ENCODE measurements at regions not wholly inside any gene's neighbourhood (a gene's known extent, or its start where the extent isn't known, plus 50 kb on each side); places are given as distances from the start of the nearest gene placed in this dataset.
A peak's percentile ranks its signal among the peaks of the same experiment; 100 is the strongest.

- DNase-seq (ENCODE audit: low read depth in 2 of 2) = no peak
Measured at GRCh38 chr2:234275515-234275914, 221.4 kb downstream of the ARL4C start.

GRCh38 chr2:234273887-234274584 lies 222.8 kb downstream of the ARL4C start:
- no peak for DNase-seq (ENCODE audit: low read depth in 2 of 2)

GRCh38 chr2:234272069-234272850 lies 221.8 kb downstream of the SPP2 start:
- no peak for DNase-seq (ENCODE audit: low read depth in 2 of 2)

GRCh38 chr2:234271338-234271737 lies 220.8 kb downstream of the SPP2 start:
- DNase-seq (ENCODE audit: low read depth in 2 of 2) = no peak

- no peak for DNase-seq (ENCODE audit: low read depth in 2 of 2)
Measured at GRCh38 chr2:234269769-234270204, 219.3 kb downstream of the SPP2 start.

GRCh38 chr2:234267534-234267933 lies 217.0 kb downstream of the SPP2 start:
- no peak for DNase-seq (ENCODE audit: low read depth in 2 of 2)

- DNase-seq (ENCODE audit: low read depth in 2 of 2) = no peak
Measured at GRCh38 chr2:234266952-234267351, 216.4 kb downstream of the SPP2 start.

GRCh38 chr2:234265206-234265605 lies 214.7 kb downstream of the SPP2 start:
- DNase-seq (ENCODE audit: low read depth in 2 of 2) = no peak

GRCh38 chr2:234261736-234262135 lies 211.2 kb downstream of the SPP2 start:
- DNase-seq (ENCODE audit: low read depth in 2 of 2) = no peak

GRCh38 chr2:234259440-234259839 lies 208.9 kb downstream of the SPP2 start:
- no peak for DNase-seq (ENCODE audit: low read depth in 2 of 2)

- DNase-seq (ENCODE audit: low read depth in 2 of 2) = no peak
Measured at GRCh38 chr2:234258562-234259141, 208.2 kb downstream of the SPP2 start.

- peak in 1 of 2 donors; percentile 10 for DNase-seq (ENCODE audit: low read depth in 2 of 2)
Measured at GRCh38 chr2:234257859-234258561, 207.5 kb downstream of the SPP2 start.

- DNase-seq (ENCODE audit: low read depth in 2 of 2) = no peak
Measured at GRCh38 chr2:234256516-234256915, 206.0 kb downstream of the SPP2 start.

GRCh38 chr2:234254783-234255521 lies 204.4 kb downstream of the SPP2 start:
- no peak for DNase-seq (ENCODE audit: low read depth in 2 of 2)

GRCh38 chr2:234252772-234253171 lies 202.3 kb downstream of the SPP2 start:
- DNase-seq (ENCODE audit: low read depth in 2 of 2) = no peak

GRCh38 chr2:234251326-234252271 lies 201.1 kb downstream of the SPP2 start:
- DNase-seq (ENCODE audit: low read depth in 2 of 2) = no peak

- no peak for DNase-seq (ENCODE audit: low read depth in 2 of 2)
Measured at GRCh38 chr2:234250926-234251325, 200.4 kb downstream of the SPP2 start.

GRCh38 chr2:234249873-234250272 lies 199.4 kb downstream of the SPP2 start:
- DNase-seq (ENCODE audit: low read depth in 2 of 2) = no peak

- DNase-seq (ENCODE audit: low read depth in 2 of 2) = no peak
Measured at GRCh38 chr2:234249034-234249735, 198.7 kb downstream of the SPP2 start.

Measured in stimulated activated CD4-positive, alpha-beta T cell treated with anti-CD3 and anti-CD28 coated beads, Interleukin-15, amount 100 ng/mL, for 48 hours (primary cell).